Stimulated activated CD4-positive, alpha-beta T cell treated with anti-CD3 and anti-CD28 coated beads, Interleukin-4, amount 100 ng/mL, for 24 hours (primary cell): ENCODE measurements at regions not wholly inside any gene's neighbourhood (a gene's known extent, or its start where the extent isn't known, plus 50 kb on each side); places are given as distances from the start of the nearest gene placed in this dataset.

Source experiments
- DNase-seq: peaks from one replicate; pipeline ENCODE4 v3.0.0-alpha.2; 2020

GRCh38 chr15:94535298-94536048 lies 304.1 kb downstream of the MCTP2 start:
- DNase-seq: no peak

GRCh38 chr15:94536549-94536948 lies 305.2 kb downstream of the MCTP2 start:
- DNase-seq: no peak

GRCh38 chr15:94538280-94538679 lies 306.9 kb downstream of the MCTP2 start:
- DNase-seq: no peak

- DNase-seq: no peak
Observed at GRCh38 chr15:94542391-94542790, 311.0 kb downstream of the MCTP2 start.

- DNase-seq: no peak
Observed at GRCh38 chr15:94546808-94547207, 315.4 kb downstream of the MCTP2 start.

- no peak for DNase-seq
Observed at GRCh38 chr15:94547711-94548110, 316.4 kb downstream of the MCTP2 start.

GRCh38 chr15:94555841-94556519 lies 324.6 kb downstream of the MCTP2 start:
- no peak for DNase-seq

- no peak for DNase-seq
Observed at GRCh38 chr15:94561036-94561689, 329.8 kb downstream of the MCTP2 start.

- DNase-seq: no peak
Observed at GRCh38 chr15:94563456-94563855, 332.1 kb downstream of the MCTP2 start.

GRCh38 chr15:94576889-94577533 lies 345.6 kb downstream of the MCTP2 start:
- DNase-seq: peak; percentile 36

GRCh38 chr15:94579286-94579685 lies 347.9 kb downstream of the MCTP2 start:
- DNase-seq: no peak

GRCh38 chr15:94580211-94580885 lies 349.0 kb downstream of the MCTP2 start:
- no peak for DNase-seq

- DNase-seq: peak; percentile 5
Observed at GRCh38 chr15:94582368-94582767, 351.0 kb downstream of the MCTP2 start.

- peak; percentile 56 for DNase-seq
Observed at GRCh38 chr15:94584833-94585244, 353.5 kb downstream of the MCTP2 start.

- no peak for DNase-seq
Observed at GRCh38 chr15:94586099-94586498, 354.7 kb downstream of the MCTP2 start.

GRCh38 chr15:94587113-94587512 lies 355.8 kb downstream of the MCTP2 start:
- DNase-seq: no peak

GRCh38 chr15:94588993-94589392 lies 357.6 kb downstream of the MCTP2 start:
- DNase-seq: no peak

GRCh38 chr15:94592495-94592894 lies 361.1 kb downstream of the MCTP2 start:
- no peak for DNase-seq

- DNase-seq: no peak
Observed at GRCh38 chr15:94596707-94597106, 365.3 kb downstream of the MCTP2 start.

GRCh38 chr15:94600505-94600904 lies 369.1 kb downstream of the MCTP2 start:
- no peak for DNase-seq

GRCh38 chr15:94602754-94603470 lies 371.6 kb downstream of the MCTP2 start:
- DNase-seq: no peak

GRCh38 chr15:94606286-94606685 lies 374.9 kb downstream of the MCTP2 start:
- no peak for DNase-seq
